Fibroblast of the conjunctiva (primary cell): ENCODE measurements at regions not wholly inside any gene's neighbourhood (a gene's known extent, or its start where the extent isn't known, plus 50 kb on each side); places are given as distances from the start of the nearest gene placed in this dataset.
"Not testable (repeated sequence)": the region's sequence is repeated elsewhere in the genome, so short reads cannot be mapped to it uniquely, and the experiment has no call there.

Experiments used
- DNase-seq: peaks from one replicate; pipeline ENCODE4 v3.0.0-alpha.2; 2010; ENCODE audit warnings: low read depth

- no peak for DNase-seq
These were observed 689.7 kb upstream of the PHF14 start for GRCh38 chr7:10284001-10284400.

GRCh38 chr7:10299384-10299783, 674.3 kb upstream of the PHF14 start:
- DNase-seq = no peak

GRCh38 chr7:10300577-10300976, 673.1 kb upstream of the PHF14 start:
- DNase-seq = no peak

GRCh38 chr7:10308276-10308675, 665.4 kb upstream of the PHF14 start:
- no peak for DNase-seq

- no peak for DNase-seq
These were observed 660.7 kb upstream of the PHF14 start for GRCh38 chr7:10312942-10313341.

- DNase-seq = no peak
These were observed 657.8 kb upstream of the PHF14 start for GRCh38 chr7:10315881-10316280.

GRCh38 chr7:10316488-10316887, 657.2 kb upstream of the PHF14 start:
- DNase-seq = no peak

GRCh38 chr7:10325395-10325794, 648.3 kb upstream of the PHF14 start:
- DNase-seq = no peak

- no peak for DNase-seq
These were observed 630.6 kb upstream of the PHF14 start for GRCh38 chr7:10343108-10343507.

- no peak for DNase-seq
These were observed 627.6 kb upstream of the PHF14 start for GRCh38 chr7:10346032-10346431.

- no peak for DNase-seq
These were observed 617.9 kb upstream of the PHF14 start for GRCh38 chr7:10355816-10356215.

GRCh38 chr7:10360050-10360449, 613.6 kb upstream of the PHF14 start:
- DNase-seq = no peak

- DNase-seq = no peak
These were observed 571.9 kb upstream of the PHF14 start for GRCh38 chr7:10401793-10402192.

GRCh38 chr7:10412422-10413019, 561.2 kb upstream of the PHF14 start:
- DNase-seq = peak; percentile 2

- no peak for DNase-seq
These were observed 554.7 kb upstream of the PHF14 start for GRCh38 chr7:10418985-10419384.

- no peak for DNase-seq
These were observed 544.6 kb upstream of the PHF14 start for GRCh38 chr7:10429031-10429430.

GRCh38 chr7:10429511-10429910, 544.2 kb upstream of the PHF14 start:
- no peak for DNase-seq

- no peak for DNase-seq
These were observed 537.4 kb upstream of the PHF14 start for GRCh38 chr7:10436302-10436701.

- DNase-seq = no peak
These were observed 534.6 kb upstream of the PHF14 start for GRCh38 chr7:10439027-10439426.

- DNase-seq = no peak
These were observed 517.7 kb upstream of the PHF14 start for GRCh38 chr7:10455936-10456335.

- DNase-seq = no peak
These were observed 513.2 kb upstream of the PHF14 start for GRCh38 chr7:10460474-10460873.

GRCh38 chr7:10463701-10464100, 510.0 kb upstream of the PHF14 start:
- no peak for DNase-seq

- DNase-seq = not testable (repeated sequence)
These were observed 508.1 kb upstream of the PHF14 start for GRCh38 chr7:10465536-10465935.

- no peak for DNase-seq
These were observed 504.8 kb upstream of the PHF14 start for GRCh38 chr7:10468908-10469307.

- no peak for DNase-seq
These were observed 504.2 kb upstream of the PHF14 start for GRCh38 chr7:10469476-10469875.
